D721Med (cell line): ENCODE measurements at regions not wholly inside any gene's neighbourhood (a gene's known extent, or its start where the extent isn't known, plus 50 kb on each side); places are given as distances from the start of the nearest gene placed in this dataset.

ENCODE experiments used
- DNase-seq: peaks from one replicate; pipeline ENCODE4 v3.0.0; 2011; ENCODE audit warnings: low spot score; ENCODE audit not compliant: insufficient read length
- FAIRE-seq: peaks from 2 replicates; lab custom pipeline; 2011; peaks lifted over from hg19 to GRCh38; lab: Jason Lieb, UNC
- TF ChIP-seq, protein P1 (sequence below): IDR thresholded peaks from 2 replicates; pipeline ENCODE4 v1.5.1; 2012; ENCODE audit warnings: mild to moderate bottlenecking, control low read depth; ENCODE audit not compliant: insufficient read depth; ENCODE audit errors: missing control alignments

GRCh38 chr15:62382046-62382445, 217.0 kb upstream of the C2CD4B start:
- TF ChIP-seq, protein P1, sequence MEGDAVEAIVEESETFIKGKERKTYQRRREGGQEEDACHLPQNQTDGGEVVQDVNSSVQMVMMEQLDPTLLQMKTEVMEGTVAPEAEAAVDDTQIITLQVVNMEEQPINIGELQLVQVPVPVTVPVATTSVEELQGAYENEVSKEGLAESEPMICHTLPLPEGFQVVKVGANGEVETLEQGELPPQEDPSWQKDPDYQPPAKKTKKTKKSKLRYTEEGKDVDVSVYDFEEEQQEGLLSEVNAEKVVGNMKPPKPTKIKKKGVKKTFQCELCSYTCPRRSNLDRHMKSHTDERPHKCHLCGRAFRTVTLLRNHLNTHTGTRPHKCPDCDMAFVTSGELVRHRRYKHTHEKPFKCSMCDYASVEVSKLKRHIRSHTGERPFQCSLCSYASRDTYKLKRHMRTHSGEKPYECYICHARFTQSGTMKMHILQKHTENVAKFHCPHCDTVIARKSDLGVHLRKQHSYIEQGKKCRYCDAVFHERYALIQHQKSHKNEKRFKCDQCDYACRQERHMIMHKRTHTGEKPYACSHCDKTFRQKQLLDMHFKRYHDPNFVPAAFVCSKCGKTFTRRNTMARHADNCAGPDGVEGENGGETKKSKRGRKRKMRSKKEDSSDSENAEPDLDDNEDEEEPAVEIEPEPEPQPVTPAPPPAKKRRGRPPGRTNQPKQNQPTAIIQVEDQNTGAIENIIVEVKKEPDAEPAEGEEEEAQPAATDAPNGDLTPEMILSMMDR, result no peak
- no peak for FAIRE-seq
- no peak for DNase-seq

DNA sequence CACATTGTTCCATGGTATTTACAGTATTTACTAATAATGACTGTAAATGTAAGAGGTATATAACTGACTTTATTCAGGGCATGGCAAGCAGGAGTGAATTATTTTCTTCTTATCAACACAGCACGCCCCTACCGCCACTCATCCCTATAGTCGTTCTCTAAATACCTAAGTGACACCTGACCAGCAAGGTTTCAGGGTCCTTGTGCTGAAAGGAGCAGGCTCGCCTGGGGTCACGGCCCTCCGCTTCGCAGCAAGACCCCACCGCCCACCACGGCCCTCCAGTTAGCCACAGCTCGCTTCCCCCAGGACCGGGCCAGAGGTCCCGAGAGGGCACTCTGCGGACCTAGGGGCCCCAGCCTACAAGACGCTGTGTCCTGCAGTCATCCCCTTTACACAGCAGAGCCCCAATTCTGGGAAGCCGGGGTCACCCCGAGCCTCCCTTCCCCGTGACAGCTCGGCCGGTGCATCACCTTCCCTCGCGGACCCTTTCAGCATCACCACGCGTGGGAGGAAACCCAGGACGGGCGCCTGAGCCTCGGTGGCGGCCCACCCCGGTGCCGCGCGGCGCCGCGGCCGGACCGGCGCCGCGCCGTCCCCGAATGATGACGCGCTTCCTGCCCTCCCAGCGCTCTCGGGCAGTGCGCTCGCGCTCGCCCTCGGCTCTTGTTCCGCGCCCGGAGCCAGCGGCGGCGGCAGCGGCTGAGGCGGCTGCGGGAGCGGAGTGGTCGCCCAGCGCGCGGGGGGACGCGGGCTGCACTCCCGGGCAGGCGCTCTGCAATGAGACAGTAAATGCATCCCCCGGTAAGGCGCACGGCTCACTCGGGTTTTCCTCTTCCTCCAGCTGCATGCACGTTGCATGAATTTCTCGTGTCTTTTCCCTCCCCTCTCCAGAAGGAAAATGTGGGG, 225.1 kb upstream of the C2CD4B start, which contains the start of gene TLN2:
Gene TLN2, plus strand, starts transcription at position 666 of the 906 bp plus-strand sequence.
- FAIRE-seq (no peak), DNase-seq (peak; percentile 43)
- TF ChIP-seq, protein P1, result no peak

DNA sequence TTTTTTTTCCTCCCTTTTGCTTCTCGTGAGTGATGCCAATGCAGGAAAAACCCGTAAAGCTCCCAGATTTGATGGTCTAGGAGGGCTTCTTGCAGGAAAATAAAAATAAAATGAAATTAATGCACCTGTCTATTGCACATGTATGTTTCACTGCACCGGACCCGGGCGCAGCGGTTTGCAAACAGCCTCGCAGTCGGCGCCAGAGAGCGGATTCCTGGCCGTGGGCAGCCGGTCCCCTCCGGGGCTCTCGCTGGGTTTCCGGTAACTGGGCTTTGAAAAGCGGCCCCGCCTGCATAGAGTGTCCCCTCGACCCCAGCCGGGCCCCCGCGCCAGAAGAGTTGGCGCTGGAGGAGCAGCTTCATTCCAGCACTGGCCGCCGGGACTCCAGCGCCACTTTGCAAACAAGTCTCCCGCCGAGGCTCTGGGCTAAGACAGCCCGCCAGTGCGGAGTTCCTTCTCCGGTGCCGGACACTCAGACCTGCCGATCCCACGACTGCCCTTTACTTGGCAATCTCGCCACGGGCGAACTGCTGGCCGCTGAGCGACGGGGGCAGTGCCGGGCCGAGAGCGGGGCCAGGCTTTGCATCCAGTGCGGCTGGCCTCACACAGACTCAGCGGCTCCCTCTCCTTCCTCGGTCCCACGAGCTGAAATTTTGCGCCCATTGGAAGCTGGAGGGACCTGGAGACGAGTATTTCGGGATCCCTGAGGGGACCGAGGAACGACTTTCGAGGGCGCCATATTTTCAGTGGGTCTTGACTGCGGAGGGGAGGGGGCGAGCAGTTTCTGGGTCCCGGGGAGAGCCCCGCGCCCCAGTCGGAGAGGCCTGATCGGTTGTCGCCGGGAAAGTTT, 225.9 kb upstream of the C2CD4B start:
- FAIRE-seq (no peak), DNase-seq (no peak)
- TF ChIP-seq, protein P1, result no peak

GRCh38 chr15:62391641-62392262, 226.7 kb upstream of the C2CD4B start:
- DNase-seq (no peak), FAIRE-seq (no peak)
- TF ChIP-seq, protein P1, result peak; percentile 39

GRCh38 chr15:62392376-62392775, 227.3 kb upstream of the C2CD4B start:
- FAIRE-seq (no peak), DNase-seq (no peak)
- TF ChIP-seq, protein P1, result no peak

DNA sequence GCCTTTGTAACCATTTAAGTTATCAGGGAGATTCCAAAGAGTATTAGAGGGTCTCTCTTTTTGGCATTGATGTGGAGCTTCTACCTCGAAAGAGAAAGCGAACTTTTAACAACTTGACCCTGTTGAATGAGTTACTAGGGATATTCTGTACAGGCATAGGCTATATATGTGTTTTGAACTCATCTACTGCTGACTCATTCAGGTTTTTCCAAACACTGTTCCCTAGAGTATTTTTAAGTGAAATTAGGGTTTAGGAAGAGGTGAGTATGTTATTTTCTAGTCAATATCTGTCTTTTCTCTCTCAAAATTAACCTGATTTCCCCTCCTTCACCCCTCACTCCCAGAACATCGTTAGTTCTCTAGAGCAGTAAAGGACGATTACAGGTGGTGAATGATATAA, 228.1 kb upstream of the C2CD4B start:
- DNase-seq (no peak), FAIRE-seq (no peak)
- TF ChIP-seq, protein P1, result no peak
